Stimulated activated CD4-positive, alpha-beta T cell treated with anti-CD3 and anti-CD28 coated beads, Interleukin-4, amount 100 ng/mL, for 24 hours (primary cell): ENCODE measurements at regions not wholly inside any gene's neighbourhood (a gene's known extent, or its start where the extent isn't known, plus 50 kb on each side); places are given as distances from the start of the nearest gene placed in this dataset.

Source experiments
- DNase-seq: peaks from one replicate; pipeline ENCODE4 v3.0.0-alpha.2; 2020

GRCh38 chr3:18666655-18667054, 241.5 kb upstream of the SATB1 start:
- no peak for DNase-seq

DNA sequence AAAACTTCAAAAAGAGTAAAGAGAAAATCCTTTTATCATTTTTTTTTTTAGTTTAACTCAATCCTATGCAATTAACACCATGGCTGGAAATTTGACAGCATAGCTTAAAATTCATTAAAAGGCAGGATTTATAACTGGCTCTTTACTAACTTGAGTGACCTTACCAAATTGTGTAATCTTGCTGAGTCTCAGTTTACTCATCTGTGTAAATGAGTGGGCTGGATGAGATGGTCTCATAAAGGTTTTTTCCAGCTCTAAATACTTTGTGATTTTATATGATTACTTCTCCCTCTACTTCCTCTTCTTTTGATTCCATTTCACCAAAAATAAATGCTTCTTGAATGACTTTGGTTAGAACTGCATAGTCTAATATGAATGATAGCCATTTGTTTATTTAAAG, 234.9 kb upstream of the SATB1 start:
- DNase-seq = no peak

- DNase-seq = no peak
These were observed 233.0 kb upstream of the SATB1 start for GRCh38 chr3:18657858-18658820.

DNA sequence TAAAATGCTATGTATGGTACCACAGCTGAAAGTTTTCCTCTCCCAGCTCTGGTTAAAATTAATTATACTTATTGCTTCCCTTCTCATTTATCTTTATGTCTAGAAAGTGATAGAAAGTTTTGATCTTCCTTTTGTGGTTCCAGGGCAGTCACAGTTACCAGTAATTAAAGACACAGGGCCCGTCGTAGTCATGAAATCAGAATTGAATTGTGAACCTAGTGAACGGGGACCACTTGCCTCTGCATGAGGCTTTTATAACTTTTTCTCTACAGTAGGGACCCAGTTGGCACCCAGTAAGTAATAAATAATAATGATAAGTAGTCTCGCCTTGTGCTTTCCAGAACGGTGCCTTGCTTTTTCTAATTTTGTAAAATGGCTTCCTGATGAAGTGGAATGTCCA, 231.7 kb upstream of the SATB1 start:
- no peak for DNase-seq

- no peak for DNase-seq
These were observed 231.3 kb upstream of the SATB1 start for GRCh38 chr3:18656410-18656809.

GRCh38 chr3:18655827-18656226, 230.7 kb upstream of the SATB1 start:
- no peak for DNase-seq

DNA sequence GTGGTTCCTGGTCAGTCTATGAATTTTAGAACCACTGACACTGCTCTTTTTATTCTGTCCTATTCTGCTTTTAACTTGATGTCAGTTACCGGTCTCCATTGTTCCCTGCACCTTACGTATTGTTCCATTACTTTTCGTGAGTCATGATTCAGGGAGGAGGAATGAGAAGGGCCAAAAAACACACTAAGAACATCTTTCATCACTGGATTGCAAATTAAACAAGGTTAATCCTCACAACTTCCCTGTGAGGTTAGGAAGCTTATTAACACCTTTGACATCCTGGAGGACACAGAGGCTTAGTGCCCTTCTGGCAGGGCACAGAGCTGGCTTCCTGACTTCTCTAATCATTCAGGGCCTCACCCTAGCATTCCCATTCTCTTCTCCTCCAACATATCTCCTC, 227.6 kb upstream of the SATB1 start:
- no peak for DNase-seq

DNA sequence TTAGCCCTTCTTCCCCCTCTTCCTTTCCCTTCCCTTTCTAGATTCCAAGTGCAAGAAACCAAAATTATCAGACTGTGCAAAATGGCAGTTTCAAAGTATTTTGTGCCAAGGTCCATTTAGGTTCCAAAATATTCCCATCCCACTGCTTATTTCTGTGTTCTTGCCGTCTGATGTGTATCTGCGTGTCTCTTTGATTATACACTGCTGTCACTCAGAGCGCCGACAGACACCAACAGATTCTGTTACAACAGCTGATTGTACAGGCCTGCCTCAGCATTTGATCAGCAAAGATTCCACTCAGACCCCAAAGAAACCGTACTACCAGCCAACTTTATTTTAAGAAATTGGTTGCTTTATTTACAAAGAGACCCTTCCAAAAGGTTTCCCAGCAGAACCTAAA, 225.6 kb upstream of the SATB1 start:
- DNase-seq = no peak

DNA sequence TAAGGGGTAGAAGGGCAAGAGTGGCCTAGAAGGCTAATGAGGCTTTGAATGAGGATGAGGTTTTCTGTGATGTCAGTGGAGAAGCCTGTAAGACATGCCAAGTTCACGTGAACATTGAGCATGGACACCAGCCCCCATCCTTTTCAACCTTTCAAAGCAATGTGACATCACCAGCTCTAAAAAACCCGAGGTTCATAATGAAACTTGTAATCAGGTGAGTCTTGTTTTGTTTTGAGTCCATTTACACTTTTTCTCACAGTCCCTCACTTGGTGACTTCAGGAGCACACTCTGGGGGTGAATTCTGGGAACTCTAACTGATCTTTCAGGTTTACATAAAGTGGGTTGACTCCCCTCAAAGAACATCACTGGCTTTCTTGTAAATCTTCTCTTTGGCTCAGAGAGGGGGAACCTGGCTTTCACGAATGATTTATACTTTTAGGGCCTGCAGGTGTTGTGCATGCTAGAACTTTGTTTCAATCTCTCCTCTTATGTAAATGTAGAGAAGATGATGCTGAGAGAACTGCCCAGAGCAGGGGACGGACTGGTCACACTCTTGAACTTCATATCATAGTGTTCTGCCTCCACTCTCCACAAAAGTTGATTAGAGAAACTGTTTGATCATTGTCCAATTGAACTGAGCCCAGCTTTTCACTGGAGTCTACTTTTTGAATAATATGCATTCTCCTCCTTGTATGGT, 224.7 kb upstream of the SATB1 start:
- peak; percentile 68 for DNase-seq

DNA sequence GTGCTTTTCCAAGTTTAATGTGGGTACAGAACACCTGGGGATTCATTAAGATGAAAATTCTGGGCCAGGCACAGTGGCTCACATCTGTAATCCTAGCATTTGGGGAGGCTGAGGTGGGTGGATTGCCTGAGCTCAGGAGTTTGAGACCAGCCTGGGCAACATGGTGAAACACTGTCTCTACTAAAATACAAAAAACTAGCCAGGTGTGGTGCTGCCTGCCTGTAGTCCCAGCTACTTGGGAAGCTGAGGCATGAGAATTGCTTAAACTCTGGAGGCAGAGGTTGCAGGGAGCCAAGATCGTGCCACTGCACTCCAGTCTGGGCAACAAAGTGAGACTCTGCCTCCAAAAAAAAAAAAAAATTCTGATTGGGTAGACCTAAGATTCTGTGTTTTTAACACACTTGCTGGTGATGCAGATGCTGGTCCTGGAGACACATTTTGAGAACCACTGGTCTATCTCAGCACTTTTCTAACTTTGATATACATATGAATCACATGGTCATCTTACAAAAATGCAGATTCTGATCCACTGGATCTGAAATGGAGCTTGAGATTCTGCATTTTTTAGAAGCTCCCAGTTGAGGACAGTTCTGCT, 223.8 kb upstream of the SATB1 start:
- DNase-seq = no peak

GRCh38 chr3:18648159-18648558, 223.0 kb upstream of the SATB1 start:
- no peak for DNase-seq

- peak; percentile 47 for DNase-seq
These were observed 220.5 kb upstream of the SATB1 start for GRCh38 chr3:18645619-18646018.

DNA sequence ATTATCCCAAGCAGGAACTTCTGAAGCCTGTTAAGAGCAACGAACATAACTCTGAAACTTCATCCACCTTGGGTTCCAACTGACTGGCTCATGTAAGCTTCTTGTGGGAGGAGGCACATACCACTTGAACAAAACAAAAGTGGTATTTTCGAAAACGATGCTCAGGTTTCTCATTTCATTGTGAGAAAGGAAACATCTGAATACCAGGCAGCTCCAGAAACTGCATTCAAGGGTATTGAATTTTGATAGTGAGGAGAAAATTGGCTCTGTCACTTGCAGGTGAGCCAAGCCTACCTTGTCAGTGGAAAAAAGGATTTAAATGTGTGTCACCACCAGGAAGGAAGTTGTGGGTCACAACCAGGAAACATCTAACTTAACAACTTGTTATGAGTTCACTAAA, 218.1 kb upstream of the SATB1 start:
- no peak for DNase-seq

DNA sequence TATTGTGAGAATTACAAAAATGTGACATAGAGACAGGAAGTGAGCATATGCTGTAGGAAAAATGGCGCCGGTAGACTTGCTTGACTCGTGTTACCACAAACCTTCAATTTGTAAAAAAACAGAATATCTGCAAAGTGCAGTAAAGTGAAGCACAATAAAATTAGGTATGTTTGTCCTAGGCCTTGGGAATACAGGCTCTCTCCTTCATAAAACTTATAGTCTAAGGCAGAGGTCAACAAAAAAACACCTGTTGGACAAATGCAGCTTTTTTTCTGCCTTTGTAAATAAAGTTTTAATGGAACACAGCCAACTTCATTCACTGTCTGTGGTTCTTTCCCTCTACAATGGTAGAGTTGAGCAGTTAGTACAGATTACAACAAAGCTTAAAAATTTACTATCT, 216.8 kb upstream of the SATB1 start:
- no peak for DNase-seq

GRCh38 chr3:18635215-18635614, 210.1 kb upstream of the SATB1 start:
- no peak for DNase-seq

DNA sequence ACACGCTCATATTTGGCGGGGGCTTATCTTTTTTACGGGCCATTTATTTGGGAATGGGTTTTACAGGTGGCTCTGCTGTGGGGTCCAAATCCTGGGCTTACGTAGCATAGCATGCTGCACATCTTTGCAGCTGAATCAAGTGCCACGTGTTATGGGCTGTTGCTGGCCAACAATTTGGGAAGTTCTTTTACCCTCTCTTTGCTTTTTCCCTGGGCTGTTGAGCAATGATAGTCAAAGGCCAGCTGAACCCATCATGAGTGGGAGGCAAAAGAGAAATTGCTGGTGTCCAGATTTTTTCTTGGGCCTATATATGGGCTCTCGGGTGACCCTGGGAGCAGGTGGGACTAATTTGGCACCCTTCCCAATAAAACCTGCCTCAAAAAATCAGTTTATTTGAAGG, 209.3 kb upstream of the SATB1 start:
- no peak for DNase-seq

- DNase-seq = no peak
These were observed 207.9 kb upstream of the SATB1 start for GRCh38 chr3:18633002-18633401.

DNA sequence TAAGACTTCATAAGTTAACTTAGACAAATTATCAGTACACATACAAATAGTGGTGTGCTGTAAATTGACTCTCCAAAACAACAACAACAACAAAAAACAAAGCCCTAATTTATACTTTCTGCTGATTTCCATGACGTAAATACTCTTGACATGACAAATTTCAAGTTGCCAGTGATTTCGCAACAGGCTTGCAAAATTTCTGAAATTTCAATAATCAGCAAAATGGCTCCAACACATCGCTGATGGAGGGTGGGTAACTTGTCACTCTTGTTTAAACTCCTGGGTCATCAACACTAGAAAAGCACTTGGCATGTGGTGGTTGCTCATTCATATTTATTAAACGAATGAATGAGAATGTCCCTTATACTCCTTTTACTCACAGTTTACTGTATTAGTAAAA, 205.2 kb upstream of the SATB1 start:
- DNase-seq = no peak

DNA sequence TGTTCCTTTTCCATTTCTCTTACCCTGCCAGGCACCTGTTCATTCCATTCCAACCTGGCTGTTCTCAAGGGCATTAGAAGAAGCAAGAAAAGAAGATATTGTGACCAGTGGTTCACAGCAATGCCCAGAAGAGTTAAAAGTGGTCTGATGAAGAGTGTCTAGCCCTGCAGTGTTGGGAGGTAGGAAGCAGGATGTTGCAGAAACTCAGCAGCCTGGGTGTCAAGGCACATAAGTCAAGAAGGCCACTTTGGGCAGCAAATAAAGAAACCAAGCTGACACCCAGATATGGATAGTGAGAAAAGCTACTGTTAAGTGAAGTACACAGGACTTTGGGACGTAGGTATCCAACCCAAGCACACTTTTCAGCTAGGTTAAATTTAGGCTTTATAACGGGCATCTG, 199.9 kb upstream of the SATB1 start:
- DNase-seq = no peak

- DNase-seq = no peak
These were observed 198.1 kb upstream of the SATB1 start for GRCh38 chr3:18623220-18623619.

- DNase-seq = no peak
These were observed 193.6 kb upstream of the SATB1 start for GRCh38 chr3:18618723-18619122.

GRCh38 chr3:18611991-18612390, 186.9 kb upstream of the SATB1 start:
- no peak for DNase-seq

- no peak for DNase-seq
These were observed 184.0 kb upstream of the SATB1 start for GRCh38 chr3:18609187-18609586.

DNA sequence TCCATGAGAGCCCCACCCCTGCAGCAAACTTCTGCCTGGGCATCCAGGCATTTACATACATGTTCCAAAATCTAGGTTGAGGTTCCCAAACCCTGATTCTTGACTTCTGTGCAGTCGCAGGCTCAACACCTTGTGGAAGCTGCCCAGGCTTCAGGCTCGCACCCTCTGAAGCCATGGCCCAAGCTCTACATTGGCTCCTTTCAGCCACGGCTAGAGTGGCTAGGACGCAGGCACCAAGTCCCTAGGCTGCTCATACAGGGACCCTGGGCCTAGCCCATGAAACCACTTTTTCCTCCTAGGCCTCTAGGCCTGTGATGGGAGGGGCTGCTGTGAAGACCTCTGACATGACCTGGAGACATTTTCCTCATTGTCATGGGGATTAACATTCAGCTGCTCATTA, 172.8 kb upstream of the SATB1 start:
- DNase-seq = no peak
